ENCODE measurements at regions not wholly inside any gene's neighbourhood (a gene's known extent, or its start where the extent isn't known, plus 50 kb on each side); places are given as distances from the start of the nearest gene placed in this dataset.

DNA sequence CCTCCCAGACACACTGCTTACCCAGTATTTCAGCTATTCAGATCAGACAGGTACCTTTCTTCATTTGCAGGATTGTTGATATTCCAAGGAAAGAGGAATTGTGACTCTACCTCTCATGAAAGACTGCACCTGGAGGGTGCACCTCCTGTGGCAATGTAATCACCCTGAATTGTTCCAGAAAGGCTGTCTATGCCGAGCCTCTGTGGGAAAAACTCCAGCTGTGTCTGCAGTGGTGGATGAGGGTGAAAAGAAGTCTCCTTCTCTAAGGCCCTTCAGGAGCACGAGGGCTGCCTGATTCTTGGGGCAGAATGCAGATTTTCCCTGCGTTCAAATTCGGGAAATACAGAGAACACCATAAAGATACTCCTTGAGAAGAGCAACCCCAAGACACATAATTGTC is 108.2 kb upstream of the ADAMTS3 start:
- Histone ChIP-seq H3K36me3 (ENCODE audit: control insufficient read depth, insufficient read depth, low read length) (no peaks in the 10 kb centered on the region), H3K9ac (ENCODE audit: insufficient read depth in 1 of 2, low read depth in 2 of 2, low read length in 2 of 2) (no peak overlapping the region), H3K9me1 (ENCODE audit: control insufficient read depth, insufficient read depth, low read length) (no peaks in the 10 kb centered on the region), H3K27me3 (ENCODE audit: control insufficient read depth in 2 of 2, insufficient read depth in 2 of 2, low read length in 2 of 2) (no peaks in the 10 kb centered on the region), H3K9me3 (replicated peaks; ENCODE audit: control insufficient read depth, insufficient read depth, low read depth, low read length) (no peaks in the 10 kb centered on the region), H3K79me2 (ENCODE audit: control insufficient read depth, insufficient read depth, low read length) (no peaks in the 10 kb centered on the region), H3K4me1 (replicated peaks in 1 of 2; ENCODE audit: control insufficient read depth in 2 of 2, insufficient read depth in 2 of 2, low read length in 2 of 2) (no peaks in the 10 kb centered on the region), H3K4me3 (no peak overlapping the region), H3K27ac (ENCODE audit: extremely low read depth, low read depth, low read length) (no peak overlapping the region), H3K4me2 (ENCODE audit: insufficient read depth, low read length) (no peak overlapping the region), H4K20me1 (replicated peaks; ENCODE audit: control insufficient read depth, insufficient read depth, low read length) (no peaks in the 10 kb centered on the region), H2AFZ (ENCODE audit: low read depth, low read length) (no peak overlapping the region)
- ChIA-PET POLR2A (no interaction called here), CTCF (ENCODE audit: low intra/inter-chr PET ratio) (no interaction called here)
- no peak for ATAC-seq
- no peak for DNase-seq (ENCODE audit: extremely low read depth in 1 of 4, low spot score in 3 of 4)
- in situ Hi-C loops (cut with MboI), result no loop called here
- 3% methylated on average over 4 of the region's 4 CpGs for WGBS (ENCODE audit: insufficient coverage, low coverage, missing lambda C conversion rate)
- TF ChIP-seq FOXM1 (IDR thresholded peaks at IDR 0.05; ENCODE audit: low read depth) (no peak), FOXM1 (CRISPR knock-in tag; IDR thresholded peaks at IDR 0.05; ENCODE audit: low read depth) (no peak), ZNF165 (CRISPR knock-in tag; IDR thresholded peaks at IDR 0.05; ENCODE audit: borderline replicate concordance) (no peak), POLR2AphosphoS5 (IDR thresholded peaks at IDR 0.05; ENCODE audit: control insufficient read depth, insufficient read depth, low read depth, low read length) (no peak), TARDBP (IDR thresholded peaks at IDR 0.05) (no peak), TSC22D4 (tag; IDR thresholded peaks at IDR 0.05) (no peak), ZNF140 (CRISPR knock-in tag; IDR thresholded peaks at IDR 0.05) (no peak), ZNF551 (CRISPR knock-in tag; IDR thresholded peaks at IDR 0.05) (no peak), FOXA1 (IDR thresholded peaks at IDR 0.05; ENCODE audit: borderline replicate concordance) (no peak), HEY1 (CRISPR knock-in tag; IDR thresholded peaks at IDR 0.05; ENCODE audit: borderline replicate concordance) (no peak), PHB (CRISPR knock-in tag; IDR thresholded peaks at IDR 0.05) (no peak), PRPF4 (IDR thresholded peaks at IDR 0.05; ENCODE audit: insufficient read depth, low read depth, low read length, poor library complexity, severe bottlenecking) (no peak), CHD1 (IDR thresholded peaks at IDR 0.05; ENCODE audit: low read length) (no peak)
- TF ChIP-seq, protein P1, sequence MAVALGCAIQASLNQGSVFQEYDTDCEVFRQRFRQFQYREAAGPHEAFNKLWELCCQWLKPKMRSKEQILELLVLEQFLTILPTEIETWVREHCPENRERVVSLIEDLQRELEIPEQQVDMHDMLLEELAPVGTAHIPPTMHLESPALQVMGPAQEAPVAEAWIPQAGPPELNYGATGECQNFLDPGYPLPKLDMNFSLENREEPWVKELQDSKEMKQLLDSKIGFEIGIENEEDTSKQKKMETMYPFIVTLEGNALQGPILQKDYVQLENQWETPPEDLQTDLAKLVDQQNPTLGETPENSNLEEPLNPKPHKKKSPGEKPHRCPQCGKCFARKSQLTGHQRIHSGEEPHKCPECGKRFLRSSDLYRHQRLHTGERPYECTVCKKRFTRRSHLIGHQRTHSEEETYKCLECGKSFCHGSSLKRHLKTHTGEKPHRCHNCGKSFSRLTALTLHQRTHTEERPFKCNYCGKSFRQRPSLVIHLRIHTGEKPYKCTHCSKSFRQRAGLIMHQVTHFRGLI (CRISPR knock-in tag; IDR thresholded peaks at IDR 0.05), result no peak
- BruUV-seq (replicated peaks), result no TSS peak
- intact Hi-C loops (cut with micrococcal nuclease), result no loop called here
- no peak for FAIRE-seq
